Skin of body (tissue), 1 donor: ENCODE measurements at regions not wholly inside any gene's neighbourhood (a gene's known extent, or its start where the extent isn't known, plus 50 kb on each side); places are given as distances from the start of the nearest gene placed in this dataset.

Experiments
- DNase-seq: peaks from one replicate; lab custom pipeline; 2025; lab: John Stamatoyannopoulos, UW

- DNase-seq = peak; percentile 60
These were observed 206.0 kb upstream of the MARCKS start for GRCh38 chr6:113651120-113651519.

GRCh38 chr6:113651920-113652319 lies 205.2 kb upstream of the MARCKS start:
- DNase-seq = no peak

- DNase-seq = no peak
These were observed 203.9 kb upstream of the MARCKS start for GRCh38 chr6:113653275-113653674.

- DNase-seq = no peak
These were observed 202.7 kb upstream of the MARCKS start for GRCh38 chr6:113654396-113654795.

GRCh38 chr6:113655761-113656160 lies 201.4 kb upstream of the MARCKS start:
- no peak for DNase-seq

GRCh38 chr6:113659762-113660404 lies 197.3 kb upstream of the MARCKS start:
- no peak for DNase-seq

GRCh38 chr6:113660819-113661218 lies 196.3 kb upstream of the MARCKS start:
- no peak for DNase-seq

- no peak for DNase-seq
These were observed 195.0 kb upstream of the MARCKS start for GRCh38 chr6:113662093-113662665.

GRCh38 chr6:113662688-113663333 lies 194.3 kb upstream of the MARCKS start:
- no peak for DNase-seq

- DNase-seq = no peak
These were observed 192.2 kb upstream of the MARCKS start for GRCh38 chr6:113664909-113665308.

- peak; percentile 47 for DNase-seq
These were observed 188.3 kb upstream of the MARCKS start for GRCh38 chr6:113668641-113669408.

GRCh38 chr6:113669606-113670005 lies 187.5 kb upstream of the MARCKS start:
- no peak for DNase-seq

- no peak for DNase-seq
These were observed 185.7 kb upstream of the MARCKS start for GRCh38 chr6:113671421-113671820.

- peak; percentile 97 for DNase-seq
These were observed 184.5 kb upstream of the MARCKS start for GRCh38 chr6:113672491-113673149.

GRCh38 chr6:113674075-113674474 lies 183.1 kb upstream of the MARCKS start:
- DNase-seq = no peak

GRCh38 chr6:113676057-113676456 lies 181.1 kb upstream of the MARCKS start:
- DNase-seq = no peak

GRCh38 chr6:113676968-113677367 lies 180.2 kb upstream of the MARCKS start:
- DNase-seq = no peak

- no peak for DNase-seq
These were observed 178.1 kb upstream of the MARCKS start for GRCh38 chr6:113679051-113679450.

GRCh38 chr6:113680301-113680700 lies 176.8 kb upstream of the MARCKS start:
- peak; percentile 56 for DNase-seq

GRCh38 chr6:113683968-113684367 lies 173.2 kb upstream of the MARCKS start:
- no peak for DNase-seq

- no peak for DNase-seq
These were observed 172.7 kb upstream of the MARCKS start for GRCh38 chr6:113684382-113684901.
